Activated CD4-positive, CD25-positive, alpha-beta regulatory T cell treated with anti-CD3 and anti-CD28 coated beads, Interleukin-2, amount 50 U/mL, for 16 hours (primary cell): ENCODE measurements at regions not wholly inside any gene's neighbourhood (a gene's known extent, or its start where the extent isn't known, plus 50 kb on each side); places are given as distances from the start of the nearest gene placed in this dataset.
A peak's percentile ranks its signal among the peaks of the same experiment; 100 is the strongest.

Experiments
- DNase-seq: peaks from one replicate; pipeline ENCODE4 v3.0.0-alpha.2; 2020; ENCODE audit warnings: low read depth, low spot score

- DNase-seq: no peak
Observed at GRCh38 chr5:149441986-149442385, 62.9 kb upstream of the IL17B start.

GRCh38 chr5:149441194-149441753, 62.2 kb upstream of the IL17B start:
- DNase-seq: no peak

- DNase-seq: no peak
Observed at GRCh38 chr5:149439899-149440542, 60.9 kb upstream of the IL17B start.

- no peak for DNase-seq
Observed at GRCh38 chr5:149438711-149439132, 59.6 kb upstream of the IL17B start.

GRCh38 chr5:149438281-149438680, 59.2 kb upstream of the IL17B start:
- no peak for DNase-seq

GRCh38 chr5:149437391-149438040, 58.4 kb upstream of the IL17B start:
- no peak for DNase-seq

- no peak for DNase-seq
Observed at GRCh38 chr5:149435660-149436059, 56.6 kb upstream of the IL17B start.

GRCh38 chr5:149435015-149435376, 55.9 kb upstream of the IL17B start:
- no peak for DNase-seq

GRCh38 chr5:149434162-149435014, 55.3 kb upstream of the IL17B start:
- peak; percentile 10 for DNase-seq

- no peak for DNase-seq
Observed at GRCh38 chr5:149433524-149434131, 54.5 kb upstream of the IL17B start.

GRCh38 chr5:149432911-149433401, 53.9 kb upstream of the IL17B start:
- no peak for DNase-seq

- no peak for DNase-seq
Observed at GRCh38 chr5:149432376-149432775, 53.3 kb upstream of the IL17B start.

- DNase-seq: no peak
Observed at GRCh38 chr5:149429839-149430721, 51.0 kb upstream of the IL17B start.
